DMS114 treated with DMSO at 0.1 percent for 48 hours (cell line): ENCODE measurements at regions not wholly inside any gene's neighbourhood (a gene's known extent, or its start where the extent isn't known, plus 50 kb on each side); places are given as distances from the start of the nearest gene placed in this dataset.

ENCODE experiments used
- DNase-seq: peaks from one replicate; lab custom pipeline; 2025; ENCODE audit not compliant: unreplicated experiment; lab: John Stamatoyannopoulos, UW

DNA sequence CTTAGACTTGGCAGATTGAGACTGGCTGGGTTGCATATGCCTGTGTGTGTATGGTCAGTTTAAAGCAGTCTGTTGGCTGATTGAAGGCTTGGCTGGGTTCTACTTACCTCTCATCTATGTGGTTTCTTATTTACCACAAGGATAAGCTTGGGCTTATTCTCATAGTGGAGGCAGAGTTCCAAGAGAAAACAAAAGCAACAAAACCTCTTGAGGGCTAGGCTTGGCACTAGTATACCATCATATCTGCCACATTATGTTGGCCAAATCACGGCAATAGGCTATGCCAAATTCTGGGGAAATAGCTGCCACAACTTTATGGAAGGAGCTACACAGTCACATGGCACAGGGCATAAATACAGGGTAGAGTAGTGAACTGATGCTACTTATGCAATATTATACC lies 714.1 kb downstream of the CBLN4 start:
- DNase-seq, result no peak

GRCh38 chr20:55283889-55284288 lies 721.4 kb downstream of the CBLN4 start:
- no peak for DNase-seq

DNA sequence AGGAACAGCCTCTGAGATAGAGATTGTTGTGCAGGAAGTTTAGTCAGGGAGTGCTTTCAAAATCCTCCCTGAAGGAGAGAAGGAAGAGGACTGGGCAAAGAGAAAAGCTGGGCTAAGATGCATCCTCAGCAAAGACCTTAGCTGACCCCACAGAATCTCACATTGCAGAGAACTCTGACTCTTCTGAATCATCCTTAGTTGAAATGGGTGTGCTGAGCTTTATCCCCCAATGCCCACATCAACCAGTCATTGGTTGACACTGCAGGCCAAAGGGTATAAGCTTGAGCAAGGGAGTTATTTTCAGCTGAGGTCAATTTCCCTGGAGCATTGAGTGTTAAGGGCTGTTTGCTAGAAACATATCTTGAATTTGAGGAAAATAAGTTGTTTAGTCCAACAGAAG lies 732.2 kb downstream of the CBLN4 start:
- DNase-seq, result no peak

DNA sequence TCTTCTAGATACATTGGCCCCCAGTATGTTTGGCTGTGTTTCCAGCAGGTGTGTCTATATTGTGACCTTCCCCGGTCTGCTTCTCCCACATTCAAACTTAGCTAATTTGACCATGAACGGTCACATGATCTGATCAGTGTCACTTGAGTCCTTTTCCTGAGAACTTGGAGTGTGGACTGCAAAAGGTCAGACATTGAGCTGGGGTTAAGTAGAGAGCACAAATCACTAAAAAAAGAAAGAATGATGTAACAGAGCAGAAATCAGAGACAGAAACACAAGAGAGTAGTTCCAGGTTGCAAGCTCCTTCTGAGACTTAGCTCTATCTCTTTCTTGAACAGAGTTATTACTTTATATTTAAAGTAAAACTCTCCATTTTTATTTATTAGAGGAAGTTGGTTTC lies 733.9 kb downstream of the CBLN4 start:
- no peak for DNase-seq

DNA sequence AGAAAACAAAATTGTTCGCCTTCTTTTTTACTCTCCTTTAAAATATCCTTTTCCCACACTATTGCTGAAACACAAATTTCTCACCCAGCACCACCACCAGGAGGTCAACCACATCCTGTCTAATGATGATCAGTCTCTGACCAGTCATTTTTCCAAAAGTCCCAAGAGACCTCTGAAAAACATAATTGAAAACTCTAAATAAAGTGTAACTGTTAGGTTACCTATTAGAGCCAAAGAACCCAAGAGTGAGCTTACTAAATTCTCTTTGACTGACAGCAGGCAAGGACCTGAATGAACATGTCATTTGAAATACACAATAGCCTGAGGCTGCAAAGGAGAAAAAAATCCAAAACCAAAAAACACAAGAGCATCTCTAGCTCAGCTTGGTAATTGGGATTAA lies 735.4 kb downstream of the CBLN4 start:
- no peak for DNase-seq

DNA sequence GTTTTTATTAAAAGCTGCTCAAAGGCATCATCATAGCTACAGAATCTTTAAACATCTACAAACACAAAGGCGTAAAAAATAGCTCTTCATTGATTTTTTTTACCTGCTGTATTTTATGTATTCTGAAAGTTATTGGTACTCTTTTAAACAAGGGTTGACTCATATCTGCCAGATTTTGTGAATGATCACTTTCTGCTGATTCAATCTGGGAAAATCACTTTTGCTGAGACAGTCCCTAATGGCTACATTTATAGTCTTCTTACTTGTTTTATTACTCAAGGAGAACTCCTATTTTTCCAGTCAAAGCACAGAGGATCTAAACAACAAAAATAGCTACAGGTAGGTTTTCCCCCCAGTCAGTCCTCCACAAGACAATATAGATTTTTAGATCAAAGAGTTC lies 739.0 kb downstream of the CBLN4 start:
- no peak for DNase-seq

DNA sequence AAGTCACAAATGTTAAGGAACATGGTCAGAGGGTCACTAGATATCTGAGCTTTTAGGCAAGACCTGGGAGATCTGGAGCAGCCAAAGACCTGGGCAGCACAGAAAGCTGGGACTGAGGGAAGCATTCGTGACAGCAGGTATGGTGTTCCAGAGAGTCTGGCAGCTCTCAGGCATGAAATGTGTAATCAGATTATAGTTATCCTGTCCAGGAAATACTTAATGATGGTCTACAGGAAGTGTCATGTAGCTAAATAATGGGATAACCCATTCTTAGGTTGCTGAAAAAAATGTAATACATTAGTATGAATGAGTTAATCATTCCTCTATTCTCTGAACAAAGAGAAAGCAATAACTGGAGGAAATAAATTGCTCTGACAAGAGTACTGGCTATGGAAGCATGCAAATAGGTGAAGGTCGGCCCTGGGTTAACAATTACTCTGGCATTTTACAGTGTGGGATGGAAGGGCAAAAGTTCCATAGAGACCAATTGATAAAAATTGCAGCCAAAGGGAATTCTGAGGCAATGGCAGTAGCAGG lies 740.5 kb downstream of the CBLN4 start:
- DNase-seq, result no peak

GRCh38 chr20:55258559-55258958 lies 746.8 kb downstream of the CBLN4 start:
- DNase-seq, result no peak

- no peak for DNase-seq
Measured at GRCh38 chr20:55255016-55255415, 750.3 kb downstream of the CBLN4 start.

- DNase-seq, result no peak
Measured at GRCh38 chr20:55253781-55254180, 751.5 kb downstream of the CBLN4 start.

DNA sequence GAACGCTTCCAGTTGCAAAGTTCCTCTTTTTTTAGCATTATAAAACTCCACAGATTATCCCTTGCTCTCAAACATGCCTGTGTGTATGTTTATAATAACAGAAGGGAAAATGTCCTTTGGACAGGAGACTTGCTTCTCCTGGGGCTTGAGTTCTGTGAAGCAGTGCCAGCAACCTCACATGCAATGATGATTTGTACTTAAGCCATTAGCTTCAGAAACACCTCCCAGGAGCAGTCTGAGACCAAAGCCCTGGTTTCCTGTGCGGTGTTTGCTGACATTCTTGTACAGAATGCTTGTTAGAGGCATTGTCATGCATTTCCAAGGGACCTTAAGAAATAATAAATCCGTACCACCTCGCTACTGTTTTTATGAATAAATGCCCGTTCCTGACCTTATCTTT lies 752.8 kb downstream of the CBLN4 start:
- DNase-seq, result no peak

- DNase-seq, result no peak
Measured at GRCh38 chr20:55251170-55251569, 754.1 kb downstream of the CBLN4 start.

DNA sequence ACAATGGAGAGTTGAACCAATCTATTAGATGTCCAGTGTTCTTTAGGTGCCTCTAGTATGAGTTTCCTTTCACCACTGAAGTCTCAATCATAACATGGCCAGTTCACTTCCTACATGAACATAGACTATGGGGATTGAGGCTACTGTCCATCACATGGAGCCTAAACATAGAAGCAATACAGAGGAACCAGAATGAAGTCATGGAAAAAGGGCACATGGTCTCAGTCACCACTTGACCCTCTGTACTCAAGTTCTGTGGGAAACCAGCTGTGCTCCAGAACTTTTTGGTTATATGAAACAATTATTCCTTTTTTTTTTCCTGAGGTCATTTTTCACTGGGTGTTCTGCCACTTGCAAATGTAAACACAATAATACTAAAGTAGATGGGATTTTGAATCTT lies 762.5 kb downstream of the CBLN4 start:
- no peak for DNase-seq

- DNase-seq, result no peak
Measured at GRCh38 chr20:55239269-55239668, 763.9 kb downstream of the DOK5 start.

- no peak for DNase-seq
Measured at GRCh38 chr20:55232647-55233046, 757.3 kb downstream of the DOK5 start.

DNA sequence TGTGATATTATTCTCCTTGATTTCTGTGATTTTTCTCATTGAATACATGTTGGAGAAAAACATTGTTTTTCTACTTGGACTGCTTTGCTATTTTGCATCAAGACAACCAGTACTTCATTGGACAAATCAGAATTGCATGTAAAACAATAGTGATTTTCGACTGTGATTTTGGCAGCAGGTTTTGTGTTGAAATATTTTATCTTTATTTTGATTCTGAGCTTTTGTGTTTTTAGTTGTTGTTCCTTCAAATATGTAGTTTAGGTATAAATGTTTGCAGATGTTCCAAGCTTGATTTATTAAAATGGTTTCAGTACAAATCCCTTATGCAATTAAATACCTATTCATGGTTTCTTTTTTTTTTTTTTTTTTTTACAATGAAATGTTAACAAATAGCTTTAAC lies 754.1 kb downstream of the DOK5 start:
- no peak for DNase-seq

GRCh38 chr20:55216525-55217242 lies 741.3 kb downstream of the DOK5 start:
- no peak for DNase-seq

DNA sequence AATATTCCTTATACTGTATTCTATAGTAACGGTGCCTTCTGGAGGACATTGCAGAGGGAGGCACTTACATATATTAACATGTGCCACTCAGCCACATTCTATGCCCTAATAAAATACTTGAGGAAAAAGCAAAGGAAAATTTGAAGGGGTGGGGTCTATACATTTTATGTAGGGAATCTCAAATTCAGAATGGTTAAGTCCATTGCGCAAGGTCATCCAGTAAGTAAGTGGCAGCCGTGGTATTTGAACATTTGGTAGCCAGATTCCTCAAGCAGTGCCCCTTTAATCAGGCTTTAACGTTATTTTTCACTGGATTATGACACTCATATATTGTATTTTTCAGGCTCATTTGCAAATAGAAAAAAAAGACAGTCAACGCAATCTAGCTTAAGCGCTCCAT lies 738.3 kb downstream of the DOK5 start:
- DNase-seq, result no peak

DNA sequence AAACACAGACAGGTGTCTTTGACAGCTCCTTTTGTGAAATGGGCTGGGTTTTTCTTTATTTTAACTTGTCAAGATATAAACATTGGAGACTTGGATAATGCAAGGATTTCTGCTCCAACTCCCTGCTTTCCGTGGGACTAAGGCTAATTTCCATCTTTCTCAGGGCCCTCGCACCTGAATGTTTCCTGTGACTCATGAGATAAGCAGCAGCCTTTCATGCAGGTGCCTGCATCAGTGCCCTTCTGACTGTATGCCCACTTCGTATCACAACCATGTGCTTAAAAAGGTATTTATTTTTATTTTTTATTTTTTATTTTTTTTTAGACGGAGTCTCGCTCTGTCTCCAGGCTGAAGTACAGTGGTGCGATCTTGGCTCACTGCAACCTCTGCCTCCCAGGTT lies 736.1 kb downstream of the DOK5 start:
- no peak for DNase-seq

DNA sequence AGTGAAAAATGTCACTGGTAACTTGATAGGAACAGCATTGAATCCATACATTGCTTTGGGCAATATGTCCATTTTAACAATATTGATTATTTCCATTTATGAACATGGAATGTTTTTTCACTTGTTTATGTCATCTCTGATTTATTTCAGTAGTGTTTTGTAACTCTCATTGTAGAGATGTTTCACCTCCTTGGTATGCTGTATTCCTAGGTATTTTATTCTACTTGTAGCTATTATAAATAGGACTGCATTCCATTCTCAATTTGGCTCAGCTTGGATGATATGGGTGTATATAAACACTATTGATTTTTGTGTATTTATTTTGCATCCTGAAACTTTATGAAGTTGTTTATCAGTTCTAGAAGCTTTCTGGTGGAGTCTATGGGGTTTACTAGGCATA lies 730.3 kb downstream of the DOK5 start:
- DNase-seq, result no peak

GRCh38 chr20:55200317-55200716 lies 724.9 kb downstream of the DOK5 start:
- DNase-seq, result no peak

DNA sequence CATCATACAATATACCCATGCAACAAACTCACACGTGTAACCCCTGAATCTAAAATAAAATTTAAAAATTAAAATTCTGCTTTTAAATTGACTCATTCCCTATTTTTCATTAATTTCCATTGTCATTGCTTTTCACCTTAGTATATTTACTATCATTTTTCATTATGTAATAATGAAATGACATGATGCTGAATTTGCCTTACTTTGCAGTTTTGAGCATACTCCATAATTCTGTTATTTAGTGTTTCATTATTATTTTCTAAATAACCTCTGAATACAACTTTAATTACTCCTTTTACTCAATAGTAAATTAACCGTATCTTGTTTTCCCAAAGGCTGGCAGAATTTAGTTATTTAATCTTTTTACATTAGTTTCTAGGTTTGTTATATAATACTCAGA lies 719.6 kb downstream of the DOK5 start:
- no peak for DNase-seq

DNA sequence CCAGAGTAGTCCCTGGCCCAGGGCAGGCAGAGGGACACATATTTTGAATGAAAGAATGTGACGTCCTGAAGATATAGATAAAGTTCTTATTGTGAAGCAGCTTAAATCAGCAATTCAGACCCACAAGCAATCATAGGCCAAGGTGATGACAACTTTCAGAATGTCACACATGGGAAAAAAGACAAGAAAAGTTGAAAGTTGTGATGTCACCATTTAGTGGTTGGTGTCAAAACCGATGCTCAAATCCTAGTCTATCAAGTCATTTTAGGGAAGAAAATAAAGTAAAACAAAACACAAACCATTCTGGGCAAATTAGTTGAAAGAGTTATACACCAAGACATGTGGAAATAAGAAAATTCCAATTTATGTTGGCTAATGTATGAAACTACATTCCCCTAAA lies 710.8 kb downstream of the DOK5 start:
- no peak for DNase-seq
